MG63 (cell line): ENCODE measurements at regions not wholly inside any gene's neighbourhood (a gene's known extent, or its start where the extent isn't known, plus 50 kb on each side); places are given as distances from the start of the nearest gene placed in this dataset.

ENCODE experiments used
- DNase-seq: peaks from one replicate; pipeline ENCODE4 v3.0.0-alpha.2; 2020
- H3K27me3 ChIP-seq: fragments of 250-450 bp; sonication (Bioruptor Pico); 2 replicates; pipeline ENCODE4 v1.5.1; 2020; ENCODE audit warnings: mild to moderate bottlenecking, moderate library complexity
- H3K36me3 ChIP-seq: fragments of 250-450 bp; sonication (Bioruptor Pico); 2 replicates; pipeline ENCODE4 v1.5.1; 2020; ENCODE audit warnings: mild to moderate bottlenecking, moderate library complexity
- H3K4me3 ChIP-seq: fragments of 250-450 bp; sonication (Bioruptor Pico); 2 replicates; pipeline ENCODE4 v1.5.1; 2020; ENCODE audit warnings: mild to moderate bottlenecking, moderate library complexity
- H3K9me3 ChIP-seq: fragments of 250-450 bp; sonication (Bioruptor Pico); 2 replicates; pipeline ENCODE4 v1.5.1; 2020; ENCODE audit warnings: mild to moderate bottlenecking, moderate library complexity

GRCh38 chr1:4500441-4500840 lies 154.0 kb upstream of the AJAP1 start:
- Histone ChIP-seq H3K4me3 (no peak overlapping the region), H3K27me3 (no peaks in the 10 kb centered on the region), H3K9me3 (no peaks in the 10 kb centered on the region), H3K36me3 (no peaks in the 10 kb centered on the region)
- DNase-seq: no peak

GRCh38 chr1:4506591-4506990 lies 147.8 kb upstream of the AJAP1 start:
- DNase-seq: no peak
- no peak overlapping the region for H3K4me3 ChIP-seq
- H3K27me3 ChIP-seq: no peaks in the 10 kb centered on the region
- no peaks in the 10 kb centered on the region for H3K36me3 ChIP-seq
- no peaks in the 10 kb centered on the region for H3K9me3 ChIP-seq

- no peaks in the 10 kb centered on the region for H3K9me3 ChIP-seq
- no peak overlapping the region for H3K4me3 ChIP-seq
- DNase-seq: no peak
- H3K27me3 ChIP-seq: no peaks in the 10 kb centered on the region
- no peaks in the 10 kb centered on the region for H3K36me3 ChIP-seq
Measured at GRCh38 chr1:4509206-4509605, 145.2 kb upstream of the AJAP1 start.

GRCh38 chr1:4510276-4510691 lies 144.1 kb upstream of the AJAP1 start:
- no peak overlapping the region for H3K4me3 ChIP-seq
- no peaks in the 10 kb centered on the region for H3K9me3 ChIP-seq
- no peaks in the 10 kb centered on the region for H3K27me3 ChIP-seq
- peak; percentile 72 for DNase-seq
- no peaks in the 10 kb centered on the region for H3K36me3 ChIP-seq

- Histone ChIP-seq H3K36me3 (no peaks in the 10 kb centered on the region), H3K4me3 (no peak overlapping the region), H3K27me3 (no peaks in the 10 kb centered on the region), H3K9me3 (no peaks in the 10 kb centered on the region)
- no peak for DNase-seq
Measured at GRCh38 chr1:4511374-4511773, 143.0 kb upstream of the AJAP1 start.

- Histone ChIP-seq H3K9me3 (no peaks in the 10 kb centered on the region), H3K4me3 (no peak overlapping the region), H3K36me3 (no peaks in the 10 kb centered on the region), H3K27me3 (no peaks in the 10 kb centered on the region)
- DNase-seq: no peak
Measured at GRCh38 chr1:4512636-4513035, 141.8 kb upstream of the AJAP1 start.

- Histone ChIP-seq H3K9me3 (no peaks in the 10 kb centered on the region), H3K36me3 (no peaks in the 10 kb centered on the region), H3K27me3 (no peaks in the 10 kb centered on the region), H3K4me3 (no peak overlapping the region)
- no peak for DNase-seq
Measured at GRCh38 chr1:4513685-4514084, 140.7 kb upstream of the AJAP1 start.

GRCh38 chr1:4515727-4516289 lies 138.6 kb upstream of the AJAP1 start:
- no peak for DNase-seq

GRCh38 chr1:4516596-4516995 lies 137.8 kb upstream of the AJAP1 start:
- Histone ChIP-seq H3K36me3 (no peaks in the 10 kb centered on the region), H3K9me3 (no peaks in the 10 kb centered on the region), H3K4me3 (no peak overlapping the region), H3K27me3 (no peaks in the 10 kb centered on the region)
- no peak for DNase-seq

More at GRCh38 chr1:4515727-4516289, 138.6 kb upstream of the AJAP1 start:
- Histone ChIP-seq H3K27me3 (no peaks in the 10 kb centered on the region), H3K4me3 (no peak overlapping the region), H3K36me3 (no peaks in the 10 kb centered on the region), H3K9me3 (no peaks in the 10 kb centered on the region)

GRCh38 chr1:4517186-4517954 lies 137.0 kb upstream of the AJAP1 start:
- Histone ChIP-seq H3K36me3 (no peaks in the 10 kb centered on the region), H3K27me3 (no peaks in the 10 kb centered on the region), H3K4me3 (no peak overlapping the region), H3K9me3 (no peaks in the 10 kb centered on the region)
- no peak for DNase-seq

GRCh38 chr1:4518621-4519020 lies 135.8 kb upstream of the AJAP1 start:
- H3K9me3 ChIP-seq: no peaks in the 10 kb centered on the region
- no peaks in the 10 kb centered on the region for H3K27me3 ChIP-seq
- no peaks in the 10 kb centered on the region for H3K36me3 ChIP-seq
- no peak for DNase-seq
- no peak overlapping the region for H3K4me3 ChIP-seq

- H3K4me3 ChIP-seq: no peak overlapping the region
- H3K9me3 ChIP-seq: no peaks in the 10 kb centered on the region
- H3K27me3 ChIP-seq: no peaks in the 10 kb centered on the region
- H3K36me3 ChIP-seq: no peaks in the 10 kb centered on the region
- DNase-seq: no peak
Measured at GRCh38 chr1:4519954-4520353, 134.5 kb upstream of the AJAP1 start.

GRCh38 chr1:4523551-4523950 lies 130.9 kb upstream of the AJAP1 start:
- Histone ChIP-seq H3K27me3 (no peaks in the 10 kb centered on the region), H3K9me3 (no peaks in the 10 kb centered on the region), H3K36me3 (no peaks in the 10 kb centered on the region), H3K4me3 (no peak overlapping the region)
- no peak for DNase-seq

GRCh38 chr1:4526747-4527146 lies 127.7 kb upstream of the AJAP1 start:
- H3K4me3 ChIP-seq: no peak overlapping the region
- DNase-seq: no peak
- no peaks in the 10 kb centered on the region for H3K27me3 ChIP-seq
- H3K9me3 ChIP-seq: no peaks in the 10 kb centered on the region
- no peaks in the 10 kb centered on the region for H3K36me3 ChIP-seq

- Histone ChIP-seq H3K27me3 (no peaks in the 10 kb centered on the region), H3K9me3 (no peaks in the 10 kb centered on the region), H3K4me3 (no peak overlapping the region), H3K36me3 (no peaks in the 10 kb centered on the region)
- DNase-seq: no peak
Measured at GRCh38 chr1:4527819-4528218, 126.6 kb upstream of the AJAP1 start.

GRCh38 chr1:4528590-4528989 lies 125.8 kb upstream of the AJAP1 start:
- no peak for DNase-seq
- Histone ChIP-seq H3K27me3 (no peaks in the 10 kb centered on the region), H3K36me3 (no peaks in the 10 kb centered on the region), H3K9me3 (no peaks in the 10 kb centered on the region), H3K4me3 (no peak overlapping the region)

- Histone ChIP-seq H3K4me3 (no peak overlapping the region), H3K9me3 (no peaks in the 10 kb centered on the region), H3K36me3 (no peaks in the 10 kb centered on the region), H3K27me3 (no peaks in the 10 kb centered on the region)
- no peak for DNase-seq
Measured at GRCh38 chr1:4529446-4530165, 124.8 kb upstream of the AJAP1 start.
